SK-N-MC (cell line): ENCODE measurements at regions not wholly inside any gene's neighbourhood (a gene's known extent, or its start where the extent isn't known, plus 50 kb on each side); places are given as distances from the start of the nearest gene placed in this dataset.

Experiments
- EZH2 ChIP-seq: fragments of 200-600 bp; sonication (generic); IDR thresholded peaks from one replicate; pipeline ENCODE4 v1.6.1; 2017; ENCODE audit warnings: antibody characterized with exemption
- FOXP2 ChIP-seq: optimal IDR thresholded peaks from 2 replicates; pipeline ENCODE3; 2011; ENCODE audit warnings: mild to moderate bottlenecking, moderate library complexity; ENCODE audit not compliant: insufficient read depth; ENCODE audit errors: extremely low read length, control extremely low read depth
- POLR2AphosphoS5 ChIP-seq: IDR thresholded peaks from 2 replicates; pipeline ENCODE4 v1.6.1; 2012; ENCODE audit warnings: mild to moderate bottlenecking, low read depth, low read length, borderline replicate concordance

DNA sequence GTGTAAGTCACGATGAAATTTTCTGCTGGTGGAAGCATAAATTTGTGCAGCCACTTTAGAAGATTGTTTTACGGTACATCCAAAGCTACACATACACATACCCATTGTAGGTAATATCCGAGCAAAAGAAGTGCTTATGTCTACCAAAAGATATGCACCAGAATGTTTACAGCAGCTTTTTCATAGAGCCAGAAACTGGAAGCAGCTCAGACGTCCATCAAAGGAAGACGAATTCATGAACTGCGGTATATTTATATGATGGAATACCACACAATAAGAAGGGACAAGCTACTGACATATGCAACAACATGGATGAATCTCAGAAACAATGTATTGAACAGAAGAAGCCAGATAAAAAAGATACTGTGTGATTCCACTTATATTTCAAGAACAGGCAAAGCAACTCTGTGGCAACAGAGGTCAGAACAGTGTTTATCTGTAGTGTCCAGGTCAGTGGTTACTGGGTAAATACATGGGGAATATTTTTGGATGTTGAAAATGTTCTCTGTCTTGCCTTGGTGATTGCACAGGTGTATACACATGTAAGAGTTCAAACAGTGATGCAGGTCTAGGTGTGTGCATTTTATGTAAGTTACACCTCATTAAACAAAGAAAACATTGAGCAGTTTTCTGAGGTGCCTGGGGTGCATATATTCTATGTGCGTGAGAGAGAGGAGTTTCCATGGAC, 51.9 kb upstream of the EXOC2 start:
- TF ChIP-seq EZH2 (no peak), POLR2AphosphoS5 (no peak), FOXP2 (no peak)
